Loucy (cell line): ENCODE measurements at regions not wholly inside any gene's neighbourhood (a gene's known extent, or its start where the extent isn't known, plus 50 kb on each side); places are given as distances from the start of the nearest gene placed in this dataset.

ENCODE experiments used
- EZH2phosphoT487 ChIP-seq: fragments of 200-600 bp; IDR thresholded peaks from 2 replicates; pipeline ENCODE4 v1.6.1; 2018; ENCODE audit warnings: antibody characterized with exemption, mild to moderate bottlenecking, moderate library complexity, borderline replicate concordance
- TF ChIP-seq, protein P1 (sequence below): fragments of 200-600 bp; sonication (generic); conservative IDR thresholded peaks from 2 replicates; pipeline ENCODE4 v1.5.1; 2014; ENCODE audit warnings: mild to moderate bottlenecking, antibody characterized with exemption, low read length

DNA sequence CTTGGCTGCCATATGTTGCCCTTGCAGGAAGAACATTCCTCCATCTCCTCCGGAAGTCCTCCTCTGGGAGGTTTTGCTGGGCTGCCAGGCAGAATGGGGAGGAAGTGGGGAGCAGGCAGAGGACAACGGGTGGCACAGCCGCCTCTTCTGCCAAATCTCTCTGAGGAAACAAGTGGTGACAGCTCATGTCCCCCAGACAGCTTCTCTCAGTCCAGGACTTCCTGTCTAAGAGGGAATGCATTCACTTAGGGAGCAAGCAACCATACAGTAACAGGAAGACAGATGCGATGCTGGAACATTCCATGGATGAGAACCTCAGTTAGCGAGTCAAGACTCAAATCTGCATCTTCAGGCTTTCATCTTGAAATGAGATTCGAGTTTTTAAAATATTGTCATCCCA, 701.0 kb downstream of the SEMA5A start:
- TF ChIP-seq, protein P1, sequence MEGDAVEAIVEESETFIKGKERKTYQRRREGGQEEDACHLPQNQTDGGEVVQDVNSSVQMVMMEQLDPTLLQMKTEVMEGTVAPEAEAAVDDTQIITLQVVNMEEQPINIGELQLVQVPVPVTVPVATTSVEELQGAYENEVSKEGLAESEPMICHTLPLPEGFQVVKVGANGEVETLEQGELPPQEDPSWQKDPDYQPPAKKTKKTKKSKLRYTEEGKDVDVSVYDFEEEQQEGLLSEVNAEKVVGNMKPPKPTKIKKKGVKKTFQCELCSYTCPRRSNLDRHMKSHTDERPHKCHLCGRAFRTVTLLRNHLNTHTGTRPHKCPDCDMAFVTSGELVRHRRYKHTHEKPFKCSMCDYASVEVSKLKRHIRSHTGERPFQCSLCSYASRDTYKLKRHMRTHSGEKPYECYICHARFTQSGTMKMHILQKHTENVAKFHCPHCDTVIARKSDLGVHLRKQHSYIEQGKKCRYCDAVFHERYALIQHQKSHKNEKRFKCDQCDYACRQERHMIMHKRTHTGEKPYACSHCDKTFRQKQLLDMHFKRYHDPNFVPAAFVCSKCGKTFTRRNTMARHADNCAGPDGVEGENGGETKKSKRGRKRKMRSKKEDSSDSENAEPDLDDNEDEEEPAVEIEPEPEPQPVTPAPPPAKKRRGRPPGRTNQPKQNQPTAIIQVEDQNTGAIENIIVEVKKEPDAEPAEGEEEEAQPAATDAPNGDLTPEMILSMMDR, result no peak
- no peak for TF ChIP-seq EZH2phosphoT487
